CD14-positive monocyte (primary cell): ENCODE measurements at regions not wholly inside any gene's neighbourhood (a gene's known extent, or its start where the extent isn't known, plus 50 kb on each side); places are given as distances from the start of the nearest gene placed in this dataset.
A peak's percentile ranks its signal among the peaks of the same experiment; 100 is the strongest.

Experiments
- DNase-seq, 3 donors: peaks; one replicate each; pipeline ENCODE4 v3.0.0-alpha.2; 2011 to 2022
- H2AFZ ChIP-seq: 2 replicates; pipeline ENCODE4 v1.6.0; 2012; ENCODE audit warnings: mild to moderate bottlenecking, low read depth, low read length, inconsistent platforms; ENCODE audit not compliant: insufficient read depth, poor library complexity, severe bottlenecking
- H3K27ac ChIP-seq, 2 donors: 1 replicate in 1 of 2; 2 replicates in 1 of 2; pipeline ENCODE4 v1.5.1; 2012 to 2013; ENCODE audit warnings: low read length in 2 of 2, control low read depth in 1 of 2, inconsistent platforms in 1 of 2, low read depth in 1 of 2, mild to moderate bottlenecking in 1 of 2
- H3K27me3 ChIP-seq, 2 donors: one replicate each; pipeline versions ENCODE4 v1.6.0 to v1.6.1; 2011 to 2013; ENCODE audit warnings: low read length in 2 of 2; ENCODE audit not compliant: control insufficient read depth in 2 of 2, insufficient read depth in 2 of 2
- H3K36me3 ChIP-seq, 2 donors: replicated peaks in 1 of 2; 1 replicate in 1 of 2; 2 replicates in 1 of 2; pipeline versions ENCODE4 v1.5.1 to v1.6.1; 2012 to 2013; ENCODE audit warnings: low read length in 2 of 2, control low read depth in 1 of 2, inconsistent platforms in 1 of 2, mild to moderate bottlenecking in 1 of 2; ENCODE audit not compliant: insufficient read depth in 2 of 2, control insufficient read depth in 1 of 2
- H3K4me1 ChIP-seq, 2 donors: 1 replicate in 1 of 2; 2 replicates in 1 of 2; pipeline versions ENCODE4 v1.5.1 to v1.6.1; 2012 to 2013; ENCODE audit warnings: low read length in 2 of 2, control low read depth in 1 of 2, inconsistent platforms in 1 of 2, mild to moderate bottlenecking in 1 of 2, moderate library complexity in 1 of 2; ENCODE audit not compliant: insufficient read depth in 2 of 2, control insufficient read depth in 1 of 2
- H3K4me2 ChIP-seq: replicated peaks from 2 replicates; pipeline ENCODE3; 2012; ENCODE audit warnings: low read length, moderate library complexity, mild to moderate bottlenecking; ENCODE audit not compliant: poor library complexity, severe bottlenecking; ENCODE audit errors: extremely low read depth
- H3K4me3 ChIP-seq, 3 experiments: fragments of 200-600 bp in 1 of 3; sonication (generic) in 1 of 3; replicated peaks in 1 of 3; 1 replicate in 2 of 3; 2 replicates in 1 of 3; pipeline ENCODE4 v1.5.1; 2011 to 2013; ENCODE audit warnings: low read length in 3 of 3, mild to moderate bottlenecking in 3 of 3, control low read depth in 2 of 3, low read depth in 2 of 3, inconsistent platforms in 1 of 3, moderate library complexity in 1 of 3
- H3K79me2 ChIP-seq: 2 replicates; pipeline ENCODE4 v1.6.0; 2012; ENCODE audit warnings: mild to moderate bottlenecking, control low read depth, inconsistent platforms, low read length, moderate library complexity; ENCODE audit not compliant: insufficient read depth
- H3K9ac ChIP-seq: 2 replicates; pipeline ENCODE4 v1.6.0; 2017; ENCODE audit warnings: low read length, mild to moderate bottlenecking; ENCODE audit not compliant: insufficient read depth, poor library complexity, severe bottlenecking
- H3K9me3 ChIP-seq, 2 donors: replicated peaks in 1 of 2; 1 replicate in 1 of 2; 2 replicates in 1 of 2; pipeline versions ENCODE4 v1.5.1 to v1.6.1; 2012 to 2013; ENCODE audit warnings: low read length in 2 of 2, control low read depth in 1 of 2; ENCODE audit not compliant: control insufficient read depth in 1 of 2, insufficient read depth in 1 of 2
- H4K20me1 ChIP-seq: 2 replicates; pipeline ENCODE4 v1.6.0; 2012; ENCODE audit warnings: mild to moderate bottlenecking, low read length, control low read depth, moderate library complexity; ENCODE audit not compliant: insufficient read depth
- H3K27ac Mint-ChIP-seq, 7 donors: one replicate each; pipeline ENCODE4 v1.8.0; 2020; ENCODE audit warnings: mild to moderate bottlenecking in 7 of 7, mixed read lengths in 7 of 7, moderate library complexity in 6 of 7, inconsistent platforms in 2 of 7
- H3K27me3 Mint-ChIP-seq, 3 donors: one replicate each; pipeline ENCODE4 v1.8.0; 2021 to 2022; ENCODE audit warnings: low read depth in 3 of 3, mild to moderate bottlenecking in 3 of 3, mixed read lengths in 3 of 3, moderate library complexity in 3 of 3, inconsistent platforms in 1 of 3
- H3K36me3 Mint-ChIP-seq, 2 donors: one replicate each; pipeline ENCODE4 v1.8.0; 2020; ENCODE audit warnings: mixed read lengths in 2 of 2, inconsistent platforms in 1 of 2, mild to moderate bottlenecking in 1 of 2
- H3K4me1 Mint-ChIP-seq: one replicate; pipeline ENCODE4 v1.8.0; 2020; ENCODE audit warnings: mild to moderate bottlenecking, mixed read lengths
- H3K4me3 Mint-ChIP-seq, 2 donors: one replicate each; pipeline ENCODE4 v1.8.0; 2020; ENCODE audit warnings: mild to moderate bottlenecking in 2 of 2, mixed read lengths in 2 of 2, moderate library complexity in 1 of 2
- H3K9me3 Mint-ChIP-seq, 7 donors: one replicate each; pipeline ENCODE4 v1.8.0; 2020 to 2022; ENCODE audit warnings: mixed read lengths in 7 of 7, mild to moderate bottlenecking in 6 of 7, moderate library complexity in 6 of 7, inconsistent platforms in 2 of 7
- CTCF ChIP-seq: fragments of 200-600 bp; IDR thresholded peaks from one replicate; pipeline ENCODE4 v1.8.0; 2022; ENCODE audit warnings: antibody characterized with exemption, mild to moderate bottlenecking
- WGBS: methylation state at CpG from one replicate; pipeline ENCODE4 v1.1.5; 2013; ENCODE audit warnings: missing lambda C conversion rate; ENCODE audit not compliant: insufficient coverage; 5-methylcytosine and 5-hydroxymethylcytosine counted together
- intact Hi-C, 2 donors: fragments of 100-400 bp; cut with micrococcal nuclease; formaldehyde crosslinking; loops; one replicate each; pipeline versions ENCODE4 v1.15.0 to v1.15.1; 2023

- DNase-seq, result no peak
- no peaks in the 10 kb centered on the region for H3K9me3 ChIP-seq
- H3K79me2 ChIP-seq, result no peaks in the 10 kb centered on the region
- no peak overlapping the region for H3K4me2 ChIP-seq
- H3K27ac ChIP-seq, result no peak overlapping the region
- H2AFZ ChIP-seq, result no peak overlapping the region
- H4K20me1 ChIP-seq, result no peaks in the 10 kb centered on the region
- H3K4me1 ChIP-seq, result no peaks in the 10 kb centered on the region
- Mint-ChIP-seq H3K27ac (peak overlapping the region in 1 of 7 donors; percentile 52), H3K36me3 (no peaks in the 10 kb centered on the region), H3K4me3 (no peak overlapping the region), H3K9me3 (no peaks in the 10 kb centered on the region), H3K27me3 (peaks cover 2% of the 10 kb centered on the region in 3 donors), H3K4me1 (peaks cover 6% of the 10 kb centered on the region)
- H3K4me3 ChIP-seq, result no peak overlapping the region
- no peaks in the 10 kb centered on the region for H3K27me3 ChIP-seq
- TF ChIP-seq CTCF, result no peak
- no peaks in the 10 kb centered on the region for H3K36me3 ChIP-seq
- WGBS, result 64% methylated on average over 4 of the region's 6 CpGs
- H3K9ac ChIP-seq, result no peak overlapping the region
- intact Hi-C loops, result no loop called here
Measured at GRCh38 chr6:138655828-138656227, 117.7 kb upstream of the CCDC28A start.

DNA sequence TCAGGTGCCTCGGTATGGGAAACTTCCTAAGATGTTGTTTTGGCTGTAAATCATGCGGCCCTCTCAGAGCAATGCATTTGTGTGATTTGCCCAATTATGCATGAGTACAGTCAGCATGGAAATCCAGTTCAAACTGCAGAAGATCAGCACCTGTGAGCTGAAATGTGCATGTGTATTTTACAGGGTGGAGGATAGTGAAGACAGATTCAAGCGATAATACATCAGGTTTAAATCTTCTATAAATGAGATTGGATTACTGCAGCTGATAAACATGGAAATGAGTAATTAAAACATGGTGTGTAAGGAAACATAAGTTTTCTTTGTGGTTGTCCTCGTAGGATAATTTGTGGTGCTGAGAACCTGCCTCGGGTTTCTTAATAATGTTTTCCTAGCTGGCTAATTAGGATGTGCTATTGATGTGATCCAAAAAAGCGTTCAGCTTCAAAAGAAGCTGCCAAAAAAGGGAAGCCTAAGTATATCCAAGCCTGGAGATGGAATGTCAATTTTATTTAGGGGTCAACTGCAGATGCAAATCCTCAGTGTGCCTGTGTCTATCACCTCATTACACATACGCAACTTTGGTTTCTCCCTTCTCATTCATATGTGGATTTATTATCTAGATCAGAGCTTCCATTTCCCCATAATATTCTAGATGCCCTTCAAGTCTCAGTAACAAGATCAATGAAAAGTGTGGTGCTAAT is 117.1 kb upstream of the CCDC28A start:
- Histone ChIP-seq H3K27ac (no peak overlapping the region), H3K4me3 (no peak overlapping the region), H4K20me1 (no peaks in the 10 kb centered on the region), H3K4me2 (no peak overlapping the region), H3K79me2 (no peaks in the 10 kb centered on the region), H2AFZ (no peak overlapping the region), H3K9ac (no peak overlapping the region), H3K9me3 (no peaks in the 10 kb centered on the region), H3K4me1 (no peaks in the 10 kb centered on the region), H3K27me3 (no peaks in the 10 kb centered on the region), H3K36me3 (no peaks in the 10 kb centered on the region)
- H3K9me3 Mint-ChIP-seq, result no peaks in the 10 kb centered on the region
- DNase-seq, result no peak
- peaks cover 2% of the 10 kb centered on the region in 3 donors for H3K27me3 Mint-ChIP-seq
- H3K36me3 Mint-ChIP-seq, result no peaks in the 10 kb centered on the region
- TF ChIP-seq CTCF, result no peak
- H3K4me3 Mint-ChIP-seq, result no peak overlapping the region
- 97% methylated on average over 5 of the region's 7 CpGs for WGBS
- intact Hi-C loops, result no loop called here
- peaks cover 6% of the 10 kb centered on the region for H3K4me1 Mint-ChIP-seq
- no peak overlapping the region for H3K27ac Mint-ChIP-seq
